ENCODE measurements at regions not wholly inside any gene's neighbourhood (a gene's known extent, or its start where the extent isn't known, plus 50 kb on each side); places are given as distances from the start of the nearest gene placed in this dataset.

- H3K27me3 Mint-ChIP-seq (ENCODE audit: low read depth), result no peaks in the 10 kb centered on the region
- H3K27ac Mint-ChIP-seq, result no peak overlapping the region
- DNase-seq, result no peak
- H3K4me1 Mint-ChIP-seq (ENCODE audit: low read depth), result no peaks in the 10 kb centered on the region
- intact Hi-C loops (cut with micrococcal nuclease), result no loop called here
- CTCF ChIA-PET, result no interaction called here
- H3K36me3 Mint-ChIP-seq (ENCODE audit: low read depth), result no peaks in the 10 kb centered on the region
- H3K9me3 Mint-ChIP-seq, result peaks cover 3% of the 10 kb centered on the region
- H3K4me3 Mint-ChIP-seq, result no peak overlapping the region
These were observed 1453.1 kb upstream of the SLC39A10 start for GRCh38 chr2:194203898-194204297.

DNA sequence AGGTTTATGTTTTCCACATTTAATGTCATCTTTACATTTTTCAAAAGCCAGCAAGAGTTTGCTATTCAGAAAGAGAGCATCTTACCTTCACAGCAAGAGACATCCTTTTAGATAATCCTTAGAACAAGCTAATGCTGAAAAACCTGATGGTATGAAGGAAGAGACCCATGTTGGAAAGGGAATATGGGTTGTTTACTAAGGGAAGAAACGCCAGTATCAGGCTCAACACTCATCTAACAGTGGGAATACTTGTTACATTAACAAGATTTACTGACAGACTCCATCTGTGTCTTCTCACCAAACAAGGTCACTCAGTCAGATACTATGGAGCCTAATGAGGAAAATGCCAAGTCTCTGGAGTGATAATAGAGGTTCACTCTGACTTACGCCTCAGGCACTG, 1474.1 kb upstream of the SLC39A10 start:
- Mint-ChIP-seq H3K9me3 (peaks cover 4% of the 10 kb centered on the region), H3K27ac (no peak overlapping the region), H3K36me3 (ENCODE audit: low read depth) (no peaks in the 10 kb centered on the region), H3K27me3 (ENCODE audit: low read depth) (no peaks in the 10 kb centered on the region), H3K4me3 (no peak overlapping the region), H3K4me1 (ENCODE audit: low read depth) (no peaks in the 10 kb centered on the region)
- intact Hi-C loops (cut with micrococcal nuclease), result no loop called here
- no peak for DNase-seq
- CTCF ChIA-PET, result no interaction called here

DNA sequence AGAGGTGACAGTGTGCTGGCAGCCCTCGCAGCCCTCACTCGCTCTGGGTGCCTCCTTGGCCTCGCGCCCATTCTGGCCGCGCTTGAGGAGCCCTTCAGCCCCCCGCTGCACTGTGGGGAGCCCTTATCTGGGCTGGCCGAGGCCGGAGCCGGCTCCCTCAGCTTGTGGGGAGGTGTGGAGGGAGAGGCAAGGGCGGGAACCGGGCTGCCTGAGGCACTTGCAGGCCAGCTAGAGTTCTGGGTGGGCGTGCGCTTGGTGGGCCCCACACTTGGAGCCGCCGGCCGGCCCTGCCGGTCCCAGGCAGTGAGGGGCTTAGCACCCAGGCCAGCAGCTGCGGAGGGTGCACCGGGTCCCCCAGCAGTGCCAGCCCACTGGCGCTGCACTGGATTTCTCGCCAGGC, 1480.9 kb upstream of the SLC39A10 start:
- Mint-ChIP-seq H3K36me3 (ENCODE audit: low read depth) (no peaks in the 10 kb centered on the region), H3K9me3 (peaks cover 9% of the 10 kb centered on the region), H3K4me1 (ENCODE audit: low read depth) (no peaks in the 10 kb centered on the region), H3K4me3 (no peak overlapping the region), H3K27me3 (ENCODE audit: low read depth) (no peaks in the 10 kb centered on the region), H3K27ac (no peak overlapping the region)
- intact Hi-C loops (cut with micrococcal nuclease), result no loop called here
- no peak for DNase-seq
- CTCF ChIA-PET, result interaction anchor here (0.6 kb wide), 1 partner anchor 1788 kb away, joined by 4 read pairs; no protein-coding TSS in a partner anchor

DNA sequence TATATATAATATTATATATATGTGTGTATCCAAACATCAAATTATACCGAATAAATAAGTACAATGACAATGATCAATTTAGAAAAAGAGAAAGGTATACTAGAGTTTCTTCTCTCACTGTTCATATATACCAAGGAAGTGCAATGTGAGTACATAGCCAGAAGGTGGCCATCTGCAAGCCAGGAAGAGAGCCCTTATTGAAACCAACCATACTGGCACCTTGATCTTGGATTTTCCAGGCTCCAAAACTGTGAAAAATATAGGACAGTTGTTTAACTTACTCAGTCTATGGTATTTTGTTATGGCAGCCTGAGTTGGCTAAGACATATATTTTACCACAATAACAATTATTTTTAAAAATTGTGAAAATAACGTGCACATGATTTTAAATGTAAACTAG, 1490.2 kb upstream of the SLC39A10 start:
- CTCF ChIA-PET, result interaction anchor here (0.9 to 1.1 kb wide), 2 partner anchors 12 to 1153 kb away, joined by 3 to 5 read pairs; no protein-coding TSS in a partner anchor
- Mint-ChIP-seq H3K4me1 (ENCODE audit: low read depth) (no peaks in the 10 kb centered on the region), H3K36me3 (ENCODE audit: low read depth) (no peaks in the 10 kb centered on the region), H3K27me3 (ENCODE audit: low read depth) (peaks cover 5% of the 10 kb centered on the region), H3K27ac (no peak overlapping the region), H3K9me3 (no peaks in the 10 kb centered on the region), H3K4me3 (no peak overlapping the region)
- intact Hi-C loops (cut with micrococcal nuclease), result loop anchor here (1.0 to 2.0 kb wide), 3 partner anchors 702 to 1902 kb away; partner anchors contain the start of gene DNAH7
- peak; percentile 33 for DNase-seq

- H3K4me1 Mint-ChIP-seq (ENCODE audit: low read depth), result no peaks in the 10 kb centered on the region
- no peaks in the 10 kb centered on the region for H3K27me3 Mint-ChIP-seq (ENCODE audit: low read depth)
- no peak for DNase-seq
- intact Hi-C loops (cut with micrococcal nuclease), result no loop called here
- H3K4me3 Mint-ChIP-seq, result no peak overlapping the region
- H3K9me3 Mint-ChIP-seq, result no peaks in the 10 kb centered on the region
- no peak overlapping the region for H3K27ac Mint-ChIP-seq
- CTCF ChIA-PET, result interaction anchor here (1.0 kb wide), 1 partner anchor 12 kb away, joined by 3 read pairs; no protein-coding TSS in a partner anchor
- H3K36me3 Mint-ChIP-seq (ENCODE audit: low read depth), result no peaks in the 10 kb centered on the region
These were observed 1501.6 kb upstream of the SLC39A10 start for GRCh38 chr2:194155431-194155830.

- intact Hi-C loops (cut with micrococcal nuclease), result no loop called here
- Mint-ChIP-seq H3K4me3 (no peak overlapping the region), H3K4me1 (ENCODE audit: low read depth) (no peaks in the 10 kb centered on the region), H3K9me3 (no peaks in the 10 kb centered on the region), H3K36me3 (ENCODE audit: low read depth) (no peaks in the 10 kb centered on the region), H3K27me3 (ENCODE audit: low read depth) (no peaks in the 10 kb centered on the region), H3K27ac (no peak overlapping the region)
- DNase-seq, result no peak
- CTCF ChIA-PET, result no interaction called here
These were observed 1505.8 kb upstream of the SLC39A10 start for GRCh38 chr2:194151231-194151630.

GRCh38 chr2:194135463-194135862, 1521.6 kb upstream of the SLC39A10 start:
- CTCF ChIA-PET, result no interaction called here
- H3K4me3 Mint-ChIP-seq, result no peak overlapping the region
- H3K9me3 Mint-ChIP-seq, result peaks cover 5% of the 10 kb centered on the region
- intact Hi-C loops (cut with micrococcal nuclease), result no loop called here
- no peak for DNase-seq
- H3K27me3 Mint-ChIP-seq (ENCODE audit: low read depth), result peaks cover 4% of the 10 kb centered on the region
- H3K27ac Mint-ChIP-seq, result no peak overlapping the region
- no peaks in the 10 kb centered on the region for H3K36me3 Mint-ChIP-seq (ENCODE audit: low read depth)
- H3K4me1 Mint-ChIP-seq (ENCODE audit: low read depth), result no peaks in the 10 kb centered on the region

DNA sequence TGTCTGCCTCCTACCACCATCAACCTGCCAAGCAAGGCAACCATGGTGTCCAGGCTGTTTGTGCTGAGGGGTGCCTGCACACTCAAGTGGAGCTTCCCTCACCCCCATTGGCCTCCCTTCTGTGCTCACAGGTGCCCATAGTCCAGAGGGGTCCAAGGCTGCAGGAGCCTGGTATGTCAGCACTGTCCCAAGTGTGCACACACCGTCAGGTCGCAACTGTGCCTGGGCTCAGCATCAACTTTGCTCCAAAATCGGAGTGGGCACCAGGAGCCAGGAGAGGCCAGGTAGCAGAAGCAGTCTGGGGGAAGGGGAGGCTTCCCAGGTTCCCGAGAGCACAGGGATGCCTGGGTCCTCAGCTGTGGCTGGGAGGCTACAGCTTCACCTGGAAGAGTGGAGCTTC, 1528.2 kb upstream of the SLC39A10 start:
- H3K27me3 Mint-ChIP-seq (ENCODE audit: low read depth), result no peaks in the 10 kb centered on the region
- no peak overlapping the region for H3K4me3 Mint-ChIP-seq
- intact Hi-C loops (cut with micrococcal nuclease), result no loop called here
- no peaks in the 10 kb centered on the region for H3K9me3 Mint-ChIP-seq
- CTCF ChIA-PET, result no interaction called here
- no peak for DNase-seq
- no peaks in the 10 kb centered on the region for H3K36me3 Mint-ChIP-seq (ENCODE audit: low read depth)
- no peaks in the 10 kb centered on the region for H3K4me1 Mint-ChIP-seq (ENCODE audit: low read depth)
- no peak overlapping the region for H3K27ac Mint-ChIP-seq

GRCh38 chr2:194126418-194126817, 1530.6 kb upstream of the SLC39A10 start:
- CTCF ChIA-PET, result interaction anchor here (0.6 kb wide), 1 partner anchor 826 kb away, joined by 5 read pairs; no protein-coding TSS in a partner anchor
- H3K4me1 Mint-ChIP-seq (ENCODE audit: low read depth), result no peaks in the 10 kb centered on the region
- no peak overlapping the region for H3K4me3 Mint-ChIP-seq
- H3K27me3 Mint-ChIP-seq (ENCODE audit: low read depth), result no peaks in the 10 kb centered on the region
- intact Hi-C loops (cut with micrococcal nuclease), result no loop called here
- H3K27ac Mint-ChIP-seq, result no peak overlapping the region
- DNase-seq, result no peak
- H3K36me3 Mint-ChIP-seq (ENCODE audit: low read depth), result no peaks in the 10 kb centered on the region
- H3K9me3 Mint-ChIP-seq, result no peaks in the 10 kb centered on the region

- no peak for DNase-seq
- H3K27ac Mint-ChIP-seq, result no peak overlapping the region
- intact Hi-C loops (cut with micrococcal nuclease), result no loop called here
- no peaks in the 10 kb centered on the region for H3K36me3 Mint-ChIP-seq (ENCODE audit: low read depth)
- H3K4me3 Mint-ChIP-seq, result no peak overlapping the region
- CTCF ChIA-PET, result no interaction called here
- no peaks in the 10 kb centered on the region for H3K9me3 Mint-ChIP-seq
- no peaks in the 10 kb centered on the region for H3K4me1 Mint-ChIP-seq (ENCODE audit: low read depth)
- peaks cover 2% of the 10 kb centered on the region for H3K27me3 Mint-ChIP-seq (ENCODE audit: low read depth)
These were observed 1540.2 kb upstream of the SLC39A10 start for GRCh38 chr2:194116861-194117260.

DNA sequence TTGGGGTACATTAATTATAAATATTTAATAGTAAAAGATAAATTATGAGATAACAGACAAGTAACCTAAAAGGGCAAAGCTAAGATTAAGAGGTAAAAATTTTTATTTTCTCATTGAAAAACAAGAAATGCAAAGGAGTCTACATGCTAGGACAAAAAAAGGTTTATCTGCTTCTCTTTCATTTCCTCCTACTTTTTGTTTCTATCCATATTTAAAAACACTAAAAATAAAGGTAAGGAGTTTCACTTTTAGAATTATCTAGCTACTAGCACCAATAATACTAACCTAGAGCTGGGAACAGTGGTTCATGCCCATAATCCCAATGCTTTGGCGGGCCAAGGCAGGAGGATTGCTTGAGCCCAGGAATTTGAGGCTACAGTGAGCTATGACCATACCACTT, 1551.7 kb upstream of the SLC39A10 start:
- Mint-ChIP-seq H3K27ac (no peak overlapping the region), H3K9me3 (no peaks in the 10 kb centered on the region), H3K4me1 (ENCODE audit: low read depth) (no peaks in the 10 kb centered on the region), H3K4me3 (no peak overlapping the region), H3K36me3 (ENCODE audit: low read depth) (no peaks in the 10 kb centered on the region), H3K27me3 (ENCODE audit: low read depth) (no peaks in the 10 kb centered on the region)
- CTCF ChIA-PET, result no interaction called here
- DNase-seq, result no peak
- intact Hi-C loops (cut with micrococcal nuclease), result no loop called here

GRCh38 chr2:194104687-194105086, 1552.3 kb upstream of the SLC39A10 start:
- intact Hi-C loops (cut with micrococcal nuclease), result no loop called here
- Mint-ChIP-seq H3K9me3 (no peaks in the 10 kb centered on the region), H3K4me3 (no peak overlapping the region), H3K36me3 (ENCODE audit: low read depth) (no peaks in the 10 kb centered on the region), H3K27ac (no peak overlapping the region), H3K27me3 (ENCODE audit: low read depth) (no peaks in the 10 kb centered on the region), H3K4me1 (ENCODE audit: low read depth) (no peaks in the 10 kb centered on the region)
- no peak for DNase-seq
- CTCF ChIA-PET, result interaction anchor here (0.6 kb wide), 1 partner anchor 245 kb away, joined by 4 read pairs; no protein-coding TSS in a partner anchor

DNA sequence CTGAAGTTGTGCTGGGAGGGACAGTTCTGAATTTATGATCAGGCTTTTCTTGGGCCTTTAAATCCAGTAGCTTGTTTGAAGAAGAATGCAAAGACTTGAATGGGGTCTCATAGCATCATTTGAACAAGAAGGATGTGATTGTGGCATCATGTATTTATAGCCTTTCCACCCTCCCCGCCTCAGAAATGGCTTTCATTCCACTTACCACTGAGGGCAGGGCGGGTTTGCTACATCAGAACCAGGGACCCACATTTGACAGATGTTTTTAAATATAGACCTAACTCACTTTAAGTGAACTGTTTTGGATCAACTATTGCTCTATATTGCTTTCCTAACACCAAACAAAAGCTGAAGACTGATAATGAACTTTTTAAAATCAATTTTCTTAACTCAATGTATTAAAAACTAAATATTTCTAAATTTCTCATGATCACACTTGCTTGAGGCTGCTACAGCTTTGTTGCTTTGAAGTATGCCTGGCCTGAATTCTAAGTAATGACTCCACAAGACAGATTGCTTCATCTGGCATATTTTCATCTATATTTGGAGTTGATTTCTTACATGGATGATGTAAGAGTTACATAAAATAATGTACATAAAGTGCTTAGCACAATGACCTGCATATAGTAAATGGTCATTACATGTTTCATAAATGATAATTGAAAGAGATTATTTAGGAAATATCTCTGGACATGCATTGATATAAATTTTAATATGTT, 1552.9 kb upstream of the SLC39A10 start:
- CTCF ChIA-PET, result interaction anchor here (0.6 kb wide), 1 partner anchor 245 kb away, joined by 4 read pairs; no protein-coding TSS in a partner anchor
- Mint-ChIP-seq H3K4me1 (ENCODE audit: low read depth) (no peaks in the 10 kb centered on the region), H3K36me3 (ENCODE audit: low read depth) (no peaks in the 10 kb centered on the region), H3K9me3 (no peaks in the 10 kb centered on the region), H3K4me3 (no peak overlapping the region), H3K27ac (no peak overlapping the region), H3K27me3 (ENCODE audit: low read depth) (no peaks in the 10 kb centered on the region)
- DNase-seq, result no peak
- intact Hi-C loops (cut with micrococcal nuclease), result no loop called here

Measured in activated naive CD4-positive, alpha-beta T cell treated with anti-CD3 and anti-CD28 coated beads for 36 hours (primary cell).